GM19468 (cell line): ENCODE measurements at regions not wholly inside any gene's neighbourhood (a gene's known extent, or its start where the extent isn't known, plus 50 kb on each side); places are given as distances from the start of the nearest gene placed in this dataset.

Source experiments
- ATAC-seq: cut with Tn5 transposase; IDR thresholded peaks from one replicate; pipeline ENCODE4 v1.9.1; 2021; ENCODE audit warnings: mild to moderate bottlenecking, moderate library complexity, moderate number of reproducible peaks; ENCODE audit not compliant: unreplicated experiment; ENCODE audit errors: extremely low read depth

- ATAC-seq: no peak
These were observed 63.1 kb upstream of the MEOX2 start for GRCh38 chr7:15749631-15750030.

- ATAC-seq: no peak
These were observed 61.2 kb upstream of the MEOX2 start for GRCh38 chr7:15747712-15748111.

GRCh38 chr7:15747301-15747700 is 60.8 kb upstream of the MEOX2 start:
- no peak for ATAC-seq

- ATAC-seq: no peak
These were observed 57.5 kb upstream of the MEOX2 start for GRCh38 chr7:15743926-15744480.

- no peak for ATAC-seq
These were observed 51.1 kb upstream of the MEOX2 start for GRCh38 chr7:15737601-15738000.
